ENCODE measurements at regions not wholly inside any gene's neighbourhood (a gene's known extent, or its start where the extent isn't known, plus 50 kb on each side); places are given as distances from the start of the nearest gene placed in this dataset.
"Not testable (repeated sequence)": the region's sequence is repeated elsewhere in the genome, so short reads cannot be mapped to it uniquely, and the experiment has no call there.

DNA sequence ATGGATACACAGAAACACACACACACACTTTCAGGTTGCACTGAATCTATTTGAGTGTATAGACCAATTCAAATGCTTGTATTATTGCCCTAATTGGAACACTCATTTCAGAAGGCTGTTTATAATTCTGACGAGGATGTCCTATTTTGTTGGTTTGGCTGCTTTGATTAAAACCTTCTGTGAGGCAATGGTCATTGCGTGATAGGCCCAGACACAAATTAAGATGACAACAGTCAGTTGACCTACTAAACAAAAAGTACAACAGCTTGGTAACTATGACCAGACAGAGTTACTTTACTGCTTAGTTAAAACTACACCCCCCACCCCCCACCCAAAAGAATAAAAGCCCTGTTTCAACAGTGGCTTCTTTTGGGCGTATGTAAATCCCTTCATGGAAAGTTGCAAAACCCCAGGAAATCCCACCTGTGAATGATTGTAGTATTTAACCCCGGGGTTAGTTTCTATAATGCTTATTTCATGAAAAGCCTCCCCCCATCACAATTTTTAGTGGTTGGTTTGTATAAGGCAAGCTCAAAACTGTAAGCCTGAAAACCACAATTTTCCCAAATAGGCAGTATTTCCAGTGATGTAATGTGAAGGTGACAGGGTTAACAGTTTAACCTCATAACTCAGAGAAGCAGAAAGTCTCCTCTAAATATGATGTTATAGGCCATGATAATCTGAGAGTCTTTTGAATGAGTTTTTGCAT is 340.8 kb downstream of the FGF10 start:
- Histone ChIP-seq H3K36me3 (no peaks in the 10 kb centered on the region), H3K9me3 (no peaks in the 10 kb centered on the region), H3K27me3 (no peaks in the 10 kb centered on the region), H3K4me1 (no peaks in the 10 kb centered on the region), H3K4me3 (no peak overlapping the region), H3K27ac (peak overlapping the region in 2 of 4 donors; percentile 4 to 39)
- no peak for TF ChIP-seq POLR2A (IDR thresholded peaks at IDR 0.05)
- peak in 2 of 4 donors; percentile 8 to 36 for TF ChIP-seq POLR2AphosphoS5 (IDR thresholded peaks at IDR 0.05)
- no peak for TF ChIP-seq EP300 (IDR thresholded peaks at IDR 0.05)
- DNase-seq, result no peak
- intact Hi-C loops (cut with DNase I), result no loop called here
- 48 to 51% methylated on average over 4 of the region's 4 CpGs for WGBS, 2 donors

DNA sequence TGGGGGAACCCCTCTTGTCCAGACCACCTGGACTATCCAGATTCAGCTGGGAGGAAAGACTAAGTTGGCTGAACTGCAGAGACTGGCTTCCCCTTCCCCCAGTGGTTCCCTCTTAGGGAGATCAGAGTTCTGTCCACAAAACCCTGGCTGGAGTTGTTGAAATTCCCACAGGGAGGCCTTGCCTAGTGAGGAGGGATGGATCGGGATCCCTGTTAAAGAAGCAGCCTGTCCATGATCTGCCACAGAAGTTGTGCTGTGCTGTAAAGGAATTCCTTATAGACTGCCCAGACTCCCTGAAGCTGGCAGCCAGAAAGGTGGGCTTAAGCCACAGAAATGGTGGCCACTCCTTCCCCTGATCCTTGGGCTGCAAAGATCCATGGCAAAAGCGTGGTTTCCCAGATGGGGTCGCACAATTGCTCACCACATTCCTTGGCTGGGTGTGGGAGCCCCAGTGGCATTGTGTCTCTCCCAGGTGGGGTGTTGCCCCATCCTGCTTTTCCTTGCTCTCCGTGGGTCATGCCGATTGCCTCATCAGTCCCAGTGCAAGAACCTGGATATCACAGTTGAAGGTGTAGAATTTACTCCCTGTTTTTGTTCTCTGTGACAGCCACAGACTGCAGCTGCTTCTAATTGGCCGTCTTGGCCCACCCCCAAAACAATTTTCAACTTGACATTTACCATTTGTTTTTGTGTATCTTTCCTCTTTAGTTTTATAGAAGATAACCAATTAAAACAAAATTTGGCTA is 342.4 kb downstream of the FGF10 start:
- Histone ChIP-seq H3K27me3 (no peaks in the 10 kb centered on the region), H3K4me1 (no peaks in the 10 kb centered on the region), H3K27ac (peak overlapping the region; percentile 8 to 35 (median 24)), H3K9me3 (no peaks in the 10 kb centered on the region), H3K36me3 (no peaks in the 10 kb centered on the region), H3K4me3 (no peak overlapping the region)
- intact Hi-C loops (cut with DNase I), result no loop called here
- 68 to 72% methylated on average over 6 of the region's 6 CpGs for WGBS, 2 donors
- DNase-seq, result peak; percentile 67
- peak in 1 of 4 donors; percentile 34 for TF ChIP-seq POLR2AphosphoS5 (IDR thresholded peaks at IDR 0.05)
- TF ChIP-seq, protein P1, sequence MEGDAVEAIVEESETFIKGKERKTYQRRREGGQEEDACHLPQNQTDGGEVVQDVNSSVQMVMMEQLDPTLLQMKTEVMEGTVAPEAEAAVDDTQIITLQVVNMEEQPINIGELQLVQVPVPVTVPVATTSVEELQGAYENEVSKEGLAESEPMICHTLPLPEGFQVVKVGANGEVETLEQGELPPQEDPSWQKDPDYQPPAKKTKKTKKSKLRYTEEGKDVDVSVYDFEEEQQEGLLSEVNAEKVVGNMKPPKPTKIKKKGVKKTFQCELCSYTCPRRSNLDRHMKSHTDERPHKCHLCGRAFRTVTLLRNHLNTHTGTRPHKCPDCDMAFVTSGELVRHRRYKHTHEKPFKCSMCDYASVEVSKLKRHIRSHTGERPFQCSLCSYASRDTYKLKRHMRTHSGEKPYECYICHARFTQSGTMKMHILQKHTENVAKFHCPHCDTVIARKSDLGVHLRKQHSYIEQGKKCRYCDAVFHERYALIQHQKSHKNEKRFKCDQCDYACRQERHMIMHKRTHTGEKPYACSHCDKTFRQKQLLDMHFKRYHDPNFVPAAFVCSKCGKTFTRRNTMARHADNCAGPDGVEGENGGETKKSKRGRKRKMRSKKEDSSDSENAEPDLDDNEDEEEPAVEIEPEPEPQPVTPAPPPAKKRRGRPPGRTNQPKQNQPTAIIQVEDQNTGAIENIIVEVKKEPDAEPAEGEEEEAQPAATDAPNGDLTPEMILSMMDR (IDR thresholded peaks at IDR 0.05), result no peak

DNA sequence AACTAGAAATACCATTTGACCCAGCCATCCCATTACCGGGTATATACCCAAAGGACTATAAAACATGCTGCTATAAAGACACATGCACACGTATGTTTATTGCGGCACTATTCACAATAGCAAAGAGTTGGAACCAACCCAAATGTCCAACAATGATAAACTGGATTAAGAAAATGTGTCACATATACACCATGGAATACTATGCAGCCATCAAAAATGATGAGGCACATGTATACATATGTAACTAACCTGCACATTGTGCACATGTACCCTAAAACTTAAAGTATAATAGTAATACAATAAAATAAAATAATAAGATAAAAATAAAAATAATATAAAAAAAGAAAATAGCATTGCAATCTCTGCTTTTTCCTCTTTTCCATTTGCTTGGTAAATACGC is 344.7 kb downstream of the FGF10 start:
- H3K27ac ChIP-seq; H3K27me3 ChIP-seq; H3K4me1 ChIP-seq; DNase-seq; H3K36me3 ChIP-seq; H3K9me3 ChIP-seq; H3K4me3 ChIP-seq; intact Hi-C loops (cut with DNase I): not testable (repeated sequence)
- 88 to 96% methylated on average over 4 of the region's 4 CpGs for WGBS, 2 donors

DNA sequence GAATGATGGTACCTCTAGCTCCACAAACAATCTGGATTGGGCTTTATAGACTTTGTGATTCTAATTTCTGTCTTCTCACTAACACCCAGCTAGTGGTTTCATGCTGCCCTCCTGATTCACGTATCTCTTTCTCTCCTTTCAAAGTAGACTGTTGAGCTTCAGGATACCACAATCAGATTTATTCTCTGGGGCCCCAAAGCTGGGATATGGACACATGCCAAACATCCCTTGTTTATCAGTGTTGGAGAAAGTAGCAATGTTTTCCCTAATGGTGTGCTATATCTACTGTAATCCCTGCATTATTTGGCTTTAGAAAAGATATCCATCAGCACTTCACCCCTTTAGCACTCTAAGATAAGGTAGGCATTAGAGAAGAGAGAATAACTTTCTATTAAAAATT is 361.0 kb downstream of the FGF10 start:
- no peak for DNase-seq
- H3K27me3 ChIP-seq, result no peaks in the 10 kb centered on the region
- intact Hi-C loops (cut with DNase I), result no loop called here
- H3K4me1 ChIP-seq, result no peaks in the 10 kb centered on the region
- H3K36me3 ChIP-seq, result no peaks in the 10 kb centered on the region
- TF ChIP-seq EP300 (IDR thresholded peaks at IDR 0.05) (no peak), POLR2AphosphoS5 (IDR thresholded peaks at IDR 0.05) (no peak), POLR2A (IDR thresholded peaks at IDR 0.05) (no peak)
- TF ChIP-seq, protein P1 (IDR thresholded peaks at IDR 0.05), result no peak
- 52 to 73% methylated on average over 1 of the region's 1 CpG for WGBS, 2 donors
- H3K4me3 ChIP-seq, result no peak overlapping the region
- no peak overlapping the region for H3K27ac ChIP-seq
- H3K9me3 ChIP-seq, result no peaks in the 10 kb centered on the region

DNA sequence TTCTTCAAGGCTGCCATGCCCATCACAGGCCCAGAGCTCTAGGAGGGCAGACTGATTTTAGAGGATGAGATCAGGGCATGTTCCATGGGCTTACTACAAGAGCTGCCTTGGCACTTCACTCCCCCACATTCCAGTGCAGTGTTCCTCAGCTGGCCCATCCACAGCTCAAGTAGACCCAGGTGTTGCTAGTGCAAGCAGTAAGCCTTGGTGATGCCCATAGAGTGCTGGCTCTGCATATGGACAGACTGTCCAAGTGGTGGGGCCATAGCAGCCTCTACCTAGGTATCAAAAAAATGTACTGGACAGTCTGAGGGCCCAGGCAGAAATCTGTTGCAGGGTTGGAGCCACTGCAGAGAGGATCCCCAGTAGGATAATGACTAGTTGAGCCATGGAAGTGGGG is 366.6 kb downstream of the FGF10 start:
- Histone ChIP-seq H3K4me3 (no peak overlapping the region), H3K36me3 (no peaks in the 10 kb centered on the region), H3K27me3 (no peaks in the 10 kb centered on the region), H3K9me3 (no peaks in the 10 kb centered on the region), H3K27ac (no peak overlapping the region), H3K4me1 (no peaks in the 10 kb centered on the region)
- DNase-seq, result no peak
- intact Hi-C loops (cut with DNase I), result no loop called here
- TF ChIP-seq EP300 (IDR thresholded peaks at IDR 0.05) (no peak), POLR2AphosphoS5 (IDR thresholded peaks at IDR 0.05) (no peak), POLR2A (IDR thresholded peaks at IDR 0.05) (no peak)
- TF ChIP-seq, protein P1 (IDR thresholded peaks at IDR 0.05), result no peak
